ENCODE measurements at regions not wholly inside any gene's neighbourhood (a gene's known extent, or its start where the extent isn't known, plus 50 kb on each side); places are given as distances from the start of the nearest gene placed in this dataset.

- Histone ChIP-seq H3K79me2 (ENCODE audit: insufficient read depth, low read length) (no peaks in the 10 kb centered on the region), H3K9me3 (ENCODE audit: control insufficient read depth in 1 of 2, insufficient read depth in 1 of 2, low read depth in 1 of 2, low read length in 2 of 2) (peaks cover 0 to 4% of the 10 kb centered on the region in 2 experiments; a peak in 1 of 4 replicates), H3K4me2 (ENCODE audit: low read length) (no peak overlapping the region), H3K27ac (ENCODE audit: low read depth, low read length) (no peak overlapping the region), H2AFZ (ENCODE audit: low read depth, low read length, poor library complexity, severe bottlenecking) (no peak overlapping the region), H3K4me3 (replicated peaks in 1 of 2; ENCODE audit: low read depth in 1 of 2, low read length in 2 of 2) (no peak overlapping the region), H3K4me1 (ENCODE audit: control insufficient read depth in 1 of 2, insufficient read depth in 2 of 2, low read length in 2 of 2) (no peaks in the 10 kb centered on the region), H4K20me1 (ENCODE audit: insufficient read depth) (no peaks in the 10 kb centered on the region), H3K36me3 (ENCODE audit: control insufficient read depth in 1 of 2, insufficient read depth in 2 of 2, low read length in 2 of 2) (no peaks in the 10 kb centered on the region), H3K27me3 (ENCODE audit: insufficient read depth, low read length) (no peaks in the 10 kb centered on the region), H3K9ac (ENCODE audit: low read length) (no peak overlapping the region), H3K9me2 (ENCODE audit: insufficient read depth) (no peaks in the 10 kb centered on the region)
- no peak for TF ChIP-seq ZFX (IDR thresholded peaks at IDR 0.05)
- no peak for TF ChIP-seq SRF (IDR thresholded peaks at IDR 0.05; ENCODE audit: low read depth)
- TF ChIP-seq EZH2phosphoT487 (IDR thresholded peaks at IDR 0.05; ENCODE audit: borderline replicate concordance), result no peak
- TF ChIP-seq CBX3 (IDR thresholded peaks at IDR 0.05; ENCODE audit: low read depth), result no peak
- no peak for TF ChIP-seq ATF3 (IDR thresholded peaks at IDR 0.05)
- TF ChIP-seq POLR2A (IDR thresholded peaks at IDR 0.05; ENCODE audit: borderline replicate concordance, extremely low read depth, insufficient read depth, insufficient read length), result no peak
- no peak for TF ChIP-seq TCF7L2 (IDR thresholded peaks at IDR 0.05; ENCODE audit: borderline replicate concordance, extremely low read depth, insufficient read depth, insufficient read length)
- TF ChIP-seq CTCF (IDR thresholded peaks at IDR 0.05 in 2 of 3, conservative IDR thresholded peaks at IDR 0.05 in 1 of 3; ENCODE audit: borderline replicate concordance in 1 of 3, insufficient read depth in 1 of 3, low read depth in 2 of 3, low read length in 2 of 3), result no peak
- CTCF ChIA-PET, result no interaction called here
- DNase-seq (ENCODE audit: low read depth, low spot score), result no peak
- POLR2A ChIA-PET, result no interaction called here
- no TSS peak for BruUV-seq (replicated peaks)
- RAD21 ChIA-PET (ENCODE audit: low non-redundant PET in 1 of 2, low total read pairs in 2 of 2, uncharacterized antibody in 2 of 2, unreplicated experiment in 2 of 2), result no interaction called here
- intact Hi-C loops (cut with micrococcal nuclease), result no loop called here
- ATAC-seq, result no peak
Observed at GRCh38 chr6:113258771-113259170, 598.4 kb upstream of the MARCKS start.

GRCh38 chr6:113271437-113271836, 585.7 kb upstream of the MARCKS start:
- DNase-seq (ENCODE audit: low read depth, low spot score) (no peak), ATAC-seq (no peak)
- Histone ChIP-seq H3K9ac (ENCODE audit: low read length) (no peak overlapping the region), H4K20me1 (ENCODE audit: insufficient read depth) (no peaks in the 10 kb centered on the region), H3K27me3 (ENCODE audit: insufficient read depth, low read length) (no peaks in the 10 kb centered on the region), H3K36me3 (ENCODE audit: control insufficient read depth in 1 of 2, insufficient read depth in 2 of 2, low read length in 2 of 2) (no peaks in the 10 kb centered on the region), H3K27ac (ENCODE audit: low read depth, low read length) (no peak overlapping the region), H3K79me2 (ENCODE audit: insufficient read depth, low read length) (no peaks in the 10 kb centered on the region), H2AFZ (ENCODE audit: low read depth, low read length, poor library complexity, severe bottlenecking) (no peak overlapping the region), H3K9me3 (ENCODE audit: control insufficient read depth in 1 of 2, insufficient read depth in 1 of 2, low read depth in 1 of 2, low read length in 2 of 2) (peaks cover 16% of the 10 kb centered on the region in 2 experiments; a peak in 2 of 4 replicates), H3K9me2 (ENCODE audit: insufficient read depth) (no peaks in the 10 kb centered on the region; the same call in 1 of the 2 replicates), H3K4me2 (ENCODE audit: low read length) (no peak overlapping the region), H3K4me3 (replicated peaks in 1 of 2; ENCODE audit: low read depth in 1 of 2, low read length in 2 of 2) (no peak overlapping the region), H3K4me1 (ENCODE audit: control insufficient read depth in 1 of 2, insufficient read depth in 2 of 2, low read length in 2 of 2) (no peaks in the 10 kb centered on the region)
- intact Hi-C loops (cut with micrococcal nuclease), result no loop called here
- POLR2A ChIA-PET, result no interaction called here
- CTCF ChIA-PET, result no interaction called here
- BruUV-seq (replicated peaks), result no TSS peak
- RAD21 ChIA-PET (ENCODE audit: low non-redundant PET in 1 of 2, low total read pairs in 2 of 2, uncharacterized antibody in 2 of 2, unreplicated experiment in 2 of 2), result no interaction called here
- TF ChIP-seq ELF1 (IDR thresholded peaks at IDR 0.05; ENCODE audit: borderline replicate concordance, low read depth) (no peak), EZH2 (IDR thresholded peaks at IDR 0.05) (no peak), CBX3 (IDR thresholded peaks at IDR 0.05; ENCODE audit: low read depth) (no peak), RAD21 (IDR thresholded peaks at IDR 0.05; ENCODE audit: low read depth) (no peak), CTCF (IDR thresholded peaks at IDR 0.05 in 2 of 3, conservative IDR thresholded peaks at IDR 0.05 in 1 of 3; ENCODE audit: borderline replicate concordance in 1 of 3, insufficient read depth in 1 of 3, low read depth in 2 of 3, low read length in 2 of 3) (no peak), ZFX (IDR thresholded peaks at IDR 0.05) (no peak), POLR2A (IDR thresholded peaks at IDR 0.05; ENCODE audit: borderline replicate concordance, extremely low read depth, insufficient read depth, insufficient read length) (no peak), POLR2AphosphoS5 (IDR thresholded peaks at IDR 0.05; ENCODE audit: low read depth, low read length) (no peak), TCF7L2 (IDR thresholded peaks at IDR 0.05; ENCODE audit: borderline replicate concordance, extremely low read depth, insufficient read depth, insufficient read length) (no peak), JUND (IDR thresholded peaks at IDR 0.05) (no peak)
